Fibroblast of peridontal ligament (primary cell): ENCODE measurements at regions not wholly inside any gene's neighbourhood (a gene's known extent, or its start where the extent isn't known, plus 50 kb on each side); places are given as distances from the start of the nearest gene placed in this dataset.

Experiments
- DNase-seq: peaks from one replicate; pipeline ENCODE4 v3.0.0-alpha.2; 2010; ENCODE audit errors: extremely low read depth

DNA sequence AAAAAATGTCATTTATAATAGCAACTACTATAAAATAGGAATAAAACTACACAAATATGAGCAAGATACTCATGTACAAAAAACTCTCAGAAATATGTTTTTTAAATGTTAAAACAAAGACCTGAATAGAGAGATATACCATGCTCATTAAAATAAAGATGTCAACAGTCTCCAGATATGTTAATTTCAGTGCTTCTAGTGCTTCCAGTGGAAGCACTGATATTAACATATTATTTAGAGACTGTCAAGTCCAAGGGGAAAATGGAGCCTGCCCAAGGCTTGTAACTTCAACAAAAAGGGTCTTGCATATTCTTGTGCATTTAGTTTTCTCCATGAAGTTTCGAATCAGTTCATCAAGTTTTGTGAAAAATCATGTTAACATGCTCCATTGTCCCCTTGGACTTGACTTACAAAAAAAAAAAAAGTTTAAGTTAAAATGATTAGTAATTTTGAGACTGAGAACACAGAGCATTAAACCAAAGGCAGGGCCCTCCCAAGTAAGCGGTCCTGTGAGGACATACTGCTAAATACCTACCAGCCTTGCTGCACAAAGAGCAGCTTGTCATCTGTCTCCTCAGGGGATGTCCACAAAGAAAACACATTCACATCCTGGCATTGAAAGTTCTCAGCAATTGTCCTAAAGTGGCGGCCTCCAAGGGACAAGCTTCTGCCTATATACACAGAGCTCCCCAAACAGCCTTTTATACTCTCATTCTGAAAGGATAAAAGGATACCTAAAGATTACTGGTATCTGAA, 501.9 kb upstream of the CHAC2 start:
- no peak for DNase-seq

- no peak for DNase-seq
Measured at GRCh38 chr2:53260568-53260967, 507.0 kb upstream of the CHAC2 start.

- DNase-seq: no peak
Measured at GRCh38 chr2:53259395-53260009, 508.1 kb upstream of the CHAC2 start.

DNA sequence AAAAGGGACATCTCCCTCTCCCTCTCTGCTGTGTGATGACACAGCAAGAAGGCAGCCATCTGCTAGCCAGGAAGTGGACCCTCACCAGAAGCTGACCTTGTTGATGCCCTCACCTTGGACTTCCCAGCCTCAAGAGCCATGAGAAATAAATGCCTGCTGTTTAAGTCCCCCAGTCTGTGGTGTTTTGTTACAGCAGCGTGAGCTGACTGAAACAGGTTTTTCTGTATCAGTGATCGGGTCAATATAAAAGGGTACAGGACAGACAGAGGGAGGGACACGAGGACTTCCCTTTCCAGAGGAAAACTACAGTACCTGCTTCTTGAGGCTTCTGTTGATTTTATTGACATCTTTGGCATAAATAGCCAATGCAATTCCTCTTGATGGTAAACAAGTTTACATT, 510.3 kb upstream of the CHAC2 start:
- no peak for DNase-seq

- DNase-seq: no peak
Measured at GRCh38 chr2:53253244-53253643, 514.4 kb upstream of the CHAC2 start.

- DNase-seq: no peak
Measured at GRCh38 chr2:53252115-53252514, 515.5 kb upstream of the CHAC2 start.

GRCh38 chr2:53247956-53248735, 519.5 kb upstream of the CHAC2 start:
- no peak for DNase-seq

DNA sequence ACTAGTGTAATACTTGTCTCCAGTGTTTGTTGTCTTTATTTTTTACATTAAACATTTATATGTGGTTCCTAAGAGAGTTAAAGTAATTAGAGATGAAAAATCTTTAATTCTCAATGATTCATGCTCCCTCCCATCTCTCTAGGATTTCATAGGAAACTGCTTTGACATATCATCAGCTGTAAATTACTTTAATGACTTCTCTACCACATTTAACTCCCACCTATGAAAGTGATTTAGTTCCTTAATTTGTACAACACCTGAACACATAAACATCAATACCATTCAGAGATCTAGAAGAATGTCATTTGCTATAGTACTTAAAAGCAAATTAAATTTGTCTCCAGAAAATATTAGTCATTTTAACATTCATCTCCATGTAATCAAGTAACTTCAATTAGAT, 524.2 kb upstream of the CHAC2 start:
- no peak for DNase-seq

DNA sequence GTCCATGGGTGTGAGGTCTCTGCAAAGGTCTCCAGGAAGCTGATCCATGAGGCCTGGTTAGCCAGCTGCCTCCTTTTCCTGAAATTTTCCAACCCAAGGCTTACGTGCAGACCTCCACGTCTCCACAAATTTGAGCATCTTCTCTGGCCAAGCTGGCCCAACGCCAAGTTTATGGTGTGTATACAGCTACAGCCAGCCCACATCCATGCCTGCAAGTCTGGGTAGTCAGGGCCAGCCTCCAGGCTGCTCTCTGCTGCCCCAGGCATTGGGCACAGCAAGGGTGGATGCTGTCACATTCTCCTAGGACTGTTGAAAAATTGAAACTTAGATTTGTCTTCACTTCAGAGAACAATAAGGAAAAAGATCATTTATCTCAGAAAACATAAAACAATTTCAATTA, 525.5 kb upstream of the CHAC2 start:
- DNase-seq: no peak

GRCh38 chr2:53235836-53236582, 531.6 kb upstream of the CHAC2 start:
- no peak for DNase-seq

DNA sequence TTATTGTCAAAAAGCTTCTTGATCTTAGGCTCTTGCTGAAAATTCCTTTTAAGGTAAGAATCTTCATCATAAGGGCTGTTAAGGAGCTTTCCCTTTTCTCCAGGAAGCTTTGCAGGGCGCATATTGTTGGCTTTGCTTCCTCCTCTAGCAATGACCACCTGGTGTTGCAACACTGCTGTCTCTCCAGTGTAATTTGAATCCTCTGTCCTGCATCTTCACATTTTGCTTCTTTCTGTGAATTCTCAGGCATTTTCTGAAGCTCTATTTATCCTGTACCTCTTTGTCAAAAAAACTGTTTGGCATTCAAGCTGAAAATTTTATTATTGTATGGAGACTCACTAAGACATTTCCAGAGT, 533.1 kb upstream of the CHAC2 start:
- DNase-seq: no peak

- no peak for DNase-seq
Measured at GRCh38 chr2:53233759-53234547, 533.7 kb upstream of the CHAC2 start.

- DNase-seq: no peak
Measured at GRCh38 chr2:53231908-53232307, 535.7 kb upstream of the CHAC2 start.

DNA sequence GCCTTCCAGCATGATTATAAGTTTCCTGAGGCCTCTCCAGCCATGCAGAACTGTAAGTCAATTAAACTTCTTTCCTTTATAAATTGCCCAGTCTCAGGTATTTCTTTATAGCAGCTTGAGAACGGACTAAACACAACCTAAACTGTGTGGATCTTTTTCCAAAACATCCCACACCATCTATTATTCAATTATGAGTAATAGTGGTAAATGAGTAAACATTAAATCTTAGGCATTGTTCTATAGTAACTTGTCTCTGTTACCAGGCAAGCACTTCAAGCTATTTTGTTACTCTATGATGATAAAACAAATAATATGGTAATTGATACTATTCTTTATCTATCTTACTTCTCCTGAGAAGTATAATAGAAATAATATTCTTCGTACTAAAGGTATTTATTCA, 536.9 kb upstream of the CHAC2 start:
- no peak for DNase-seq

GRCh38 chr2:53227535-53227934, 540.1 kb upstream of the CHAC2 start:
- DNase-seq: no peak

- no peak for DNase-seq
Measured at GRCh38 chr2:53220969-53221368, 546.6 kb upstream of the CHAC2 start.

GRCh38 chr2:53217250-53217649, 550.4 kb upstream of the CHAC2 start:
- no peak for DNase-seq

GRCh38 chr2:53216805-53217204, 550.8 kb upstream of the CHAC2 start:
- no peak for DNase-seq

GRCh38 chr2:53212576-53212975, 555.0 kb upstream of the CHAC2 start:
- DNase-seq: no peak

- no peak for DNase-seq
Measured at GRCh38 chr2:53211201-53211774, 556.3 kb upstream of the CHAC2 start.

GRCh38 chr2:53210538-53210937, 557.1 kb upstream of the CHAC2 start:
- DNase-seq: no peak
